ENCODE measurements at regions not wholly inside any gene's neighbourhood (a gene's known extent, or its start where the extent isn't known, plus 50 kb on each side); places are given as distances from the start of the nearest gene placed in this dataset.
"Not testable (repeated sequence)": the region's sequence is repeated elsewhere in the genome, so short reads cannot be mapped to it uniquely, and the experiment has no call there.

DNA sequence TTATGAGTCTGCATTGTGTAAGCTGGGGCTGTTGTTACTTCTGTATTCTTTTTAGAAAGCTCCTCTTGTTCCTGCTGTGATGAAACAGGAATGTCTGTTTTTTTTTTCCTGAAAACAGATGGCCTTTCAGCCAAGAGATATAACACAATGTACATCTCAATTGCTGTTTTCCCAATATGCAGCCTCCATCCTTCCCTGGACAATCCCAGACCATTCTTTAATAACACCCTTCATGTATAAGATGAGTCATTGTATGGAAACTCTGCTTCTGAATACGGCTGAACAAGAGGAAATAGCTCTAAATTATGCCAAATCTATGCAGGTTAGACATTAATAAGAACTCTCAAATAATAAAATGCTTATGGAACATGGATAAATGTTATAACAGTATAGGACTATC is 60.2 kb upstream of the LRRC4C start:
- DNase-seq (ENCODE audit: low spot score), result no peak

DNA sequence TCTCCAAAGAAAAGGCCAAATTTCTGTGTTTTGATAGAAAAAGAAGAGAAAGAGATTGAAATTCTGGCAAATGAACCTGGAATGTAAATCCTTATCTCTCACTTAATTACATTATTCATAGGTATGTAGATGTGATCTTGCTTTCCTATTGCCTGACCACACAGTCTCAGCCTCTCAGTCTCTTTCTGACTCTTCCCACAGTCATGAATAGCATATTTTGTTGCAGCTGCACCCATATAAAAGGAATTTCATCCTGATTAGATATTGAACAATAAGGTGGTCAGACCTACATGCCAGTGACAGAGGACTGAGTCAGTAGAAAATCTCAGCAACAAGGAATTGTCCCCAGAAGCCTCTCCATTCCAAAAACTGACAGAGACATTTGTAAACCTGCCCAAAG is 62.9 kb upstream of the LRRC4C start:
- DNase-seq (ENCODE audit: low spot score), result no peak

DNA sequence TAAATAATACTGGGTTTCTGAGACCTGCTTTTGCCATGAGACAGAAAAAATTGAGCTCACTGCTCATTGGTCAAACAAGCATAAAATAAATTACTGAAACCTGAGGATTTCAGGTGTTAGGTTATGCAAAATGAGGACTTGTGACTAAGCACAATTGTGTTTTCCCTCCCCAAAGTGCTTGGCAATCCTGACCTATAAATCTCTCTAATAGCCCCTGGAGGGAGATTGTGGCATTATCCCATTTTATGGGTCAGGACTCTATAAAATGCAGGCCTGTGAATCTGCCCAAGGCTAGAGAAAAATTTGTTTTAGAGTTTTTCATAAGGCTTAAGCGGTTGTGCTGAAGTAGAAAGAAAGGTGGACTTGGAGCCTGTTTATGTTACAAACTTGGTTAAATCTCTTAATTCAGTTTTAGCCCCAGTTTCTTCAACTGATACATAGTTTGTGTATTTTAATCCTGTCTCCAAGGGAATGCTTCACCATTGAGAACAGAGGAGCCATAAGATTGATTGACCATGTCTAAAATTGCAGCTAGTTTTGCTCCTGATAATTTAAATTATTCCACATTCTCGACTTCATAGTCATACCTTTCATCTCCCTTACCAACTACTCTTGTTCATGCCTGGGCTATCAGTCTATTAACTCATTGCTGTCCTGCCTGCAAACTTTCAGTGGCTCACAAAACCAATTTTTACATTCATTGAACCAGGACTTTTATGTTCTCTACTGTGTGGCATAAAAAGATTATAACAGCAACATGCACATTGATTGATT is 63.6 kb upstream of the LRRC4C start:
- DNase-seq (ENCODE audit: low spot score), result no peak

DNA sequence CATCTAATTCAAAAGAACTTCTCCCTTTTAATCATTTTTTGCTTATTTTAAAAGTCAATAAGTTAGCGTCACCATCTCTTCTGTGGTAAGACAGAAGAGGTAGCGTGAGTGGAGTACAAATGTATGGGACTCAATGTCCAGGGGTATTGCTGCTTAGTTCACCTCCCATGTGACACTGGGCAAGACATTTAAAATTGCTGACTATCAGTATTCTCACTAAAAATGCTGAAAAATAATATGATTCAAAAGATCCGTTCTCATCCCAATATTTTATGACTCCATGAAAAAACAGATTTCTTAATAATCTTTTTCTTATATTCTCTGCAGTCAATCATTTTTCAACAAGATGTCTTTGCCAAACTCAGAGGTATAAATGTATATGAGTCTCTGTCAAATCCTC is 68.1 kb upstream of the LRRC4C start:
- no peak for DNase-seq (ENCODE audit: low spot score)

DNA sequence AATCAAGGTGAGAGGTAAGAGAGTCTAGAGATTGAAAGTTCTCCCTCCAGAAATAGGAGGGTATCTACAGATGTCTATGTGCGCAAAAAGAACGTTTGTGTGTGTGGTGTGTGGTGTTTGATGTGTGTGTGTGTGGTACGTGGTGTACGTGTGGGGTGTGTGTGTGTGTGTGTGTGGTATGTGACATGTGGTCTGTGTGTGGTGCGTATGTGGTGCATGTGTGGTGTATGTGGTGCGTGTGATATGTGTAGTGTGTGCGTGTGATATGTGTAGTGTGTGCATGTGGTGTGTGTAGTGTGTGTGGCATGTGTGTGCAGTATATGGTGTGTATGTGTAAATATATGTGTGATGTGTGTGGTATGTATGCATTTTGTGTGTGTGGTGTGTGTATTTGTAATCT is 73.0 kb upstream of the LRRC4C start:
- DNase-seq (ENCODE audit: low spot score), result no peak

DNA sequence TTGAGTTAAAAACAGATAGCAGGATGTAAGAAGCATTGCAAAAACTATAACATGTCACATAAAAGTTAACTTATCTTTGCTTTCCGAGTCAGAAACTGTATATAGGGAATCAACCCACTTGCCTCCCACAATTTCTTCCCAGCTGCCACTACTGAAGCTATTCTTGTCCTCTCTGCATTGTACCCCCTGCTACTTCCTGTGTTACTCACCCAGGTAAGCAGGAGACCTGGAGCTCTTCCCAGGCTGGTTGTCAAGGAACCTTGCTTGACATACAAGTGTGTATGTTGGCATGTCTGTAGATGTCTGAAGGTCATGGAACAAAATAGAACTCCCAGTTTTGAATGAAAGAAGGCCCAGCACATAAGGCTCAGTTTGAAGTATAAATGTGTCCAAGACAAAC is 74.3 kb upstream of the LRRC4C start:
- no peak for DNase-seq (ENCODE audit: low spot score)

DNA sequence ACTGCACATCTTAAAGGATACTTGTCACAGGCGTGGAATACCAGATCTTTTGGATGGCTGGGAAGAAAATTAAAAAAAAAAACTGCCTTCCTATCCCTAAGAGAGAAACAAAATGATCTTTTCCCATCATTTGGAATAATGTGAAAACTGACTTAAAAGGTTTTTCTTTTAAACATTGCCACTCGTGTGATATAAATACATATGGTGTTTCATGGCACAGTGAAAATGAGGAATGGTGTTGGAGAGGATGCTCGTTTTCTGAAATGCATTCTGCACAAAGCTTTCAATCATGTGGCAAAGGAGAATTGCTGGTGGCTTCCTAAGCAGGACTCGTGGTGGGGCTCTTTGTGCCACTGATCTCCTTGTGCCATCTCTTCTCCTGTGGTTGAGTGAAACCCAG is 74.9 kb upstream of the LRRC4C start:
- DNase-seq (ENCODE audit: low spot score), result no peak

DNA sequence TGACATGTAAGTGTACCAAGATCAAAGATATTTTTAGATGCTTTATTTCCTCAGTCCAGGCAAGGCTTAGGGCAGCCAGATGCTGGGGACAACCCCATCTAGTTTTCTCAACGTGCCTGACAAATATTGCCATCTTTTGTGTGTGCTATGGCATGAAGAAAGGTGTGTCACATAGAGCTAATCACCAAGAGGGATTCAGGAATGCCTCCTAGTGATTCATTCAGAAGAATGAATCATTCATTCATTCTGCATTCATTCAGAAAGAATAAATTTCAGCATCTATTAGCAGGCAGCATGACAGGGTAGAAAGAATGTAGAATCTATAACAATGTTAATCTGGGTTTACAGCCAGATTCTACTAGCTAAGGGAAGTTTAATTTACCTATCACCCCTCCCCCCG is 75.4 kb upstream of the LRRC4C start:
- no peak for DNase-seq (ENCODE audit: low spot score)

DNA sequence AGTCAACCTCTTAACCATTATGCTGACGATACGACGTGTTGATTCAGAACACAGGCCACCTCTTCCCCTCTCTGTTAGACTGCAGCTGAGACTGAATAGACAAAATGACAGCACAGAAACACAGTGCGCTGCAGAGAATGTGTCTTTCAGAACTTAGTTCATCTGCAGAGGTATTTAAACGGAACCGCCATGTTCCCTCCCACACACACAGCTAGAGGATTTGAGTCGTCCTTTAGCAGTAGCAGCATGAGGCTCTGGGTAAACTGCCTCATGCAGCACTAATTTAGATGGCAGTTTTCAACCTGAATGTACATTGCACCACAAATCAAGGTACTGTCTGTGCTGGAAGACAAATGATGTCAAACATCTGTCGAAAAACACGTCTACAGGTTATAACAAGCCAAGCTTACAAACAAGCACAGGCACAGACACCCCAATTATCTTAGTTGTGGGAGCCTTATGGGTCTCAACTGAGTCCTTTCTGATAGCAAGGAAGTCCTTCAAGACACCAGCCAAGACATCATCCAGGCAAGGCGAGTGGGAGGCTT is 76.6 kb upstream of the LRRC4C start:
- no peak for DNase-seq (ENCODE audit: low spot score)

DNA sequence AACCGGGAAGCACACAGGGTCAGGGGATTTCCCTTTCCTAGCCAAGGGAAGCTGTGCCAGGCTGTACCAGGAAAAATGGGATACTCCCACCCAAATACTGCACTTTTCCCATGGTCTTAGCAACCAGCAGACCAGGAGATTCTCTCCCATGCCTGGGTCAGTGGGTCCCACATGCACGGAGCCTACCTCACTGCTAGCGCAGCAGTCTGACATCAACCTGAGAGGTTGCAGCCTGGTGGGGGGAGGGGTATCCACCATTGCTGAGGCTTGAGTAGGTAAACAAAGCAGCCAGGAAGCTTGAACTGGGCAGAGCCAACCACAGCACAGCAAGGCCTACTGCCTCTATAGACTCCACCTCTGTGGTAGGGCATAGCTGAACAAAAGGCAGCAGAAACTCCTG is 85.5 kb upstream of the LRRC4C start:
- DNase-seq (ENCODE audit: low spot score), result not testable (repeated sequence)

DNA sequence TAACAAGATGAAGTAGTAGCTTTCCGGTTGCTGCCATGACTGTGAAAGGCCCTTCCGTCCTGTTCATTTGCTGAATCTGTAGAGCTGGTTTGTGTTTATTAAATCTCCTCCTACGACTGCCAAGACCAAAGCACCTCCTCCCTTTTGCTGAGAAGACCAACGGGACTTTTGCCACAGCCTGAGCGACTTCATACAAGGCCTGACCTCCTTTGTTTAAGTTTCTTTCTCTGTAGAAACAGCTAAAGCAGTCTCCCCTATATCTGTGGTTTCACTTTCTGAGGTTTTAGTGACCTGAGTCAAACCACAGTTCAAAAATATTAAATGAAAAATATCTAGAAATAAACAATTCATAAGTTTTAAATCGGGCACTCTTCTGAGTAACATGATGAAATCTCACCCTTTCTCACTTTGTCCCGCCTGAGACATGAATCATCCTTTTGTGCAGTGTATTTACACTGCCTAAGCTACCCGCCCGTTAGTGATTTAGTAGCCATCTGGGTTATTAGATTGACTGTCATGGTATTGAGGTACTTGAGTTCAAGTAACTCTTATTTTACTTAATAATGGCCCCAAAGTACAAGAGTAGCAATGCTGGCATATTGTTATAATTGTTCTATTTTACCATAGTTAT is 119.1 kb upstream of the LRRC4C start:
- no peak for DNase-seq (ENCODE audit: low spot score)

DNA sequence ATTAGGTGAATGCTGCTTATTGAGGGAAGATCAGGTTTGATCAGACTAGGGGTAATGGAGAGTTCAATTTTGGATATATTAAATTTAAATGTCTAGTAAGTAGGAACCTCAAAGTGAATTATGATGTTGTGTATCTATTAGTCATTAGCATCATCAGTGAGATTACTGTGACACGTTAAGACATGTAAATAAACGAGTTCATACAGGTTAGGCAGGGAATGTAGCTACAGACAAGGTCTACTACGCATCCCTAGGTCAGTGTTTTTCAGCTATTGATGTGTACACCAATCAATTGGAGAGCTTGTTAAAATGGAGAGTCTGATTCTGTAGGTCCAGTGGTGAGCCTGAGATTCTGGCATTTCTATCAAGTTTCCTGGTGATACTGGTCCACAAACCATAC is 120.1 kb upstream of the LRRC4C start:
- no peak for DNase-seq (ENCODE audit: low spot score)

DNA sequence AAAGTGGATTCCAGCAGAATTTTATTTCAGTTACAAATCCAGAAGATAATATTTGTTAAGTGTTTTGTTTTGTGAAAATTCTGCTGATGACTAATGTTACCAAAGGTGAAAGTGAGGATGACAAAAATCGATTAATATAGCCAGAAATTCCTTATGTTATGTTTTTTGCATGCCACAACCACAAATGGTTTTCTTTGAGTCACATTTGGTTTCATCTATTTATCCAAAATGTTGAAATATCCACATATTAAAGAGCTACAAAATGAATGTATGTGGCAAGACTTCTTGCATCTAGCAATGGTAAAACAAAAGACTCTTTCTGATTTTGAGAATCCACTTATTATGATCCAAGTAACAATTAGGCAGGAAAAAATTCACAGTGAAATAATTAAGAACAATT is 150.1 kb upstream of the LRRC4C start:
- DNase-seq (ENCODE audit: low spot score), result no peak

DNA sequence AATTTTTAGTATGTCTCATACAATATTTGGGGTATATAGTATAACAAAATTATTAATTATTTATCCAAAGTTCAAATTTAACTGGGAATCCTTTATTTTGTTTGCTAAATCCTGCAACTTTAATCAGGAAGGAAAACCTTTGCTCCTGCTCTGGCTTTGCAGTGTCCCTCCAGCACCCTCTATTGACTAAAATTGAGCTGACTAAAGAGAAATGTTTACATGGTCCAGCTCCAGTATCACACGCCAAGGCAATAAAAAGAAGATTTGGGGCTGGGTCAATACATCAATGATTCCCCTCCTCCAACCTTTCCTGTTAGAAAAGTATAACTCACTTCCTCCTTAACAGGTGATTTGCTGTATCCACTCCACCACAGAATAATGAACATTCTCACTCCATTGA is 153.0 kb upstream of the LRRC4C start:
- DNase-seq (ENCODE audit: low spot score), result no peak

DNA sequence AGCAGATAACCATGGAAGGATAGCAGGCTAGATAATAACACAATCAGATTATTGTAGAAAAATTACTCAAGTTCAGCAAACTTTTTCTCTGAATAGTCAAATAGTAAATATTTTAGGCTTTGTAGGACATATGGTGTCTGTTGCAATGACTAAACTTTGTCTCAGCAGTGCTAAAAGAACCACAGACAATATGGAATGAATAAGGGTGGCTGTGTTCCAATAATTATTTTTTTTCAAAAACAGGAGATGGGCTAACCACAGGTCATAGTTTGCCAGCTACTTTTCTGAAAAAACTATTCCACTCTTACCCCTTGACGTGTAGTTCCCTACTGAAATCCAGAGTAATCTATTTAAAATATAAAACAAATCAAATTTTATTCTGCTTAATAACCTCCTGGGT is 153.9 kb upstream of the LRRC4C start:
- no peak for DNase-seq (ENCODE audit: low spot score)

DNA sequence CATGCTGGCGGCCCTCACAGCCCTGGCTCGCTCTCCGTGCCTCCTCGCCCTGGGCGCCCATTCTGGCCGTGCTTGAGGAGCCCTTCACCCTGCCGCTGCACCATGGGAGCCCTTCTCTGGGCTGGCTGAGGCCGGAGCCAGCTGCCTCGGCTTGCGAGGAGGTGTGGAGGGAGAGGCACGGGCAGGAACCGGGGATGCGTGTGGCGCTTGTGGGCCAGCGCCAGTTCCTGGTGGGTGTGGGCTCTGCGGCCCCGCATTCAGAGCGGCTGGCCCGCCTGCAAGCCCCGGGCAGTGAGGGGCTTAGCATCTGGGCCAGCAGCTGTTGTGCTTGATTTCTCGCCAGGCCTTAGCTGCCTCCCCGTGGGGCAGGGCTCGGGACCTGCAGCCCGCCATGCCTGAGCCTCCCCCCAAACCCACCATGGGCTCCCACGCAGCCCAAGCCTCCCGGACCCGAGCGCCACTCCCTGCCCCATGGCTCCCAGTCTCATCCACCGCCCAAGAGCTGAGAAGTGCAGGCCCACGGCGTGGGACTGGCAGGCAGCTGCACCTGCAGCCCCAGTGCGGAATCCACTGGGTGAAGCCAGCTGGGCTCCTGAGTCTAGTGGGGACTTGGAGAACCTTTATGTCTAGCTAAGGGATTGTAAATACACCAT is 163.4 kb upstream of the LRRC4C start:
- DNase-seq (ENCODE audit: low spot score), result no peak

DNA sequence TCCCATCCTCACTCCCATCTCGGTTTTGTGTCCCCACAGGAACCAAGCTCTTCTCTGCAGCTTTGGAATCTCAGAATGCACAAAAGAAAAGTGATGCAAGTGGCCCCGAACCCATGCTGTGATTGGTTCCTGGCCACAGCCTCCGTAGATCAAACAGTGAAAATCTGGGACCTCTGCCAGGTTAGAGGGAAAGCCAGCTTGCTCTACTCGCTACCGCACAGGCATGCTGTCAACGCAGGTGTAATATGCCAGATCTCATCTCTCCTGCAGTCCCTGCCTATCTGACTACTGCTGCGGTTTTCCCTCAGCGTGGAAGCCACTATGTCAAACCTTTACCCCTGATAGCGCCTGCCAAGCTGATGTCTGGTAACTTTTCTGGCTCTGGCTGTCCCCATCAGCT is 200.5 kb upstream of the LRRC4C start:
- DNase-seq (ENCODE audit: low spot score), result no peak

DNA sequence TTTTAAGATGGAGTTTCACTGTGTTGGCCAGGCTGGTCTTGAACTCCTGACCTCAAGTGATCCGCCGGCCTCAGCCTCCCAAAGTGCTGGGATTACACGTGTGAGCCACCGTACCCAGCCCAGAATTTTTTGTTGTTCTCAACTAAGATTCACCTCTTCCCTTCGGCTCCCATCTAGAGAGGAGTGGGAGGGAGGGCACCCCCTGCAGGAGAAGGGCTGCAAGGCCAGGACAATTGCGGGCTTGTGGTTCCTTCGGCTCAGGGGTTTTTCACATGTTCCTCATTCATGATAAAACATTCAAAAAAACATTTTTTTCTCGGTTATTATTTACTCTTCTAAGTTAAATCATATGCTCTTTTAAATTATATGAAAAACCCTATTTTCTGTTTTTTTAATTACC is 201.1 kb upstream of the LRRC4C start:
- no peak for DNase-seq (ENCODE audit: low spot score)

DNA sequence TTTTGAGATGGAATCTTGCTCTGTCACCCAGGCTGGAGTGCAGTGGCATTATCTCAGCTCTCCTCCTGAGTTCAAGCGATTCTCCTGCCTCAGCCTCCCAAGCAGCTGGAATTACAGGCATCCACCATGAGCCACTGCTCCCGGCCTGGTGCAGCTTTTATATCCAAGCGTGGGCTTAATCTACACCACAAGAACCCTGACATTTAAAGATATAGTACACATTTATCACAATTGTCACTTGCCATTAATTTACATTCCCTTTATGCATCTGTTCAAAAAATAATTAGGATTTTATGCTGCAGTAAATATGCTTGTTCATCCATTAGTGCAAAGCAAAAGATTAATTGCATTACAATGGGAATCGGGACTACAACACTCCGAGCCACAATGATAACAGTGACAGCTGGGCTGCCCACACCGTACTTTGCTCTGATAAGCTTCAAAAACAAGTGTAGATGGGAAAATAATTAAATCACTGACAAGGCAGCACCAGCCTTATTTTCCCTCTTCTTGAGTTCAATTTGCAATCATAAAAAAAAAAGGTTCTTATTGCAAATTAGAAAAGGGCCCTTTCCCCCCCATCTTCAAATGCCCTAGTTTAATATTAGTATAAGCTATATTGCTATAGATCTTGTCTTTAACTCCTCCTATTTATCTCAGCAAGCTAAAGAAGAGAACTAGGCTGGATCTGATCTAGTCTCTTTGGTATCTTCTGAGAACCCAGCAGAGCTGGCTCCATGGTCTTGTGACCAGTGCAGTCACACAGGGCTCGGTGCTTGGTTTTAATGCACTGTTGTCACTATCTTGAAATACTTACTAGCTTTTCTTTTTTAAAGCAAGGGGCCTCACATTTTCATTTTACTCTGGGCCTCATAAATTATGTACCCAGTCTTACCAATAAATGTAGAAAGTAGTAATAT is 206.2 kb upstream of the LRRC4C start:
- DNase-seq (ENCODE audit: low spot score), result no peak

DNA sequence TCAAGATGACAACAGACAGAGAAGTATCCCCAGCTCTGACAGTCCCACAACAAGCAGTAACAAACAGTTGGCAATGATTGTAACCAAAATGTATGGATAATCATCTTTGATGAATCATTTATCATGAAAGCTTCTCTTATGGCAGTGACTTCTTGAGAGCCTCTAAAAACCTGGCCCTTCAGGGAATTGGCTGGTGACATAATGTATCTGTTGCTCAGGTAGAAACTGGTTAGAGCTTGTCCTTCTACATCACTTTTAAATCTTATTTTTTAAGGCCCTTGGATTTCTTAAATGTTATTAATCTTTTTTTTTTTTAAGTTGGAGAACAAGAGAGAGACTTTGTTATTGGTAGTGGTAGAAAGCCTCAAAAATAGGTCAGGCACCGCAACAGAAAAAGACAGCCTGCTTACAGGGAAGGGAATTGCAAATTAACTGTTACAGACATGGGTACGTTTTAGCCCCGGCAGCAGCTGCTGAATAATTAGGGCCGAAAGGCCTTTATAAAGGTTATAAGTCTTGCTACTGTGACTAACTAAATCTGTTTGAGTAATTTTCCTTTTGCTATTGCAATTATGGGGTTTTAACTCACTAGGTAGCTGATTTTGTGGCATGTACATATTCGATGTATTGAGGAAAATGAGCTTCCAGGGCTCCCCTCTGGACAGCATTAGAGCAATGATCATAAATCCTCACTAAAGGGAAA is 207.7 kb upstream of the LRRC4C start:
- DNase-seq (ENCODE audit: low spot score), result no peak

DNA sequence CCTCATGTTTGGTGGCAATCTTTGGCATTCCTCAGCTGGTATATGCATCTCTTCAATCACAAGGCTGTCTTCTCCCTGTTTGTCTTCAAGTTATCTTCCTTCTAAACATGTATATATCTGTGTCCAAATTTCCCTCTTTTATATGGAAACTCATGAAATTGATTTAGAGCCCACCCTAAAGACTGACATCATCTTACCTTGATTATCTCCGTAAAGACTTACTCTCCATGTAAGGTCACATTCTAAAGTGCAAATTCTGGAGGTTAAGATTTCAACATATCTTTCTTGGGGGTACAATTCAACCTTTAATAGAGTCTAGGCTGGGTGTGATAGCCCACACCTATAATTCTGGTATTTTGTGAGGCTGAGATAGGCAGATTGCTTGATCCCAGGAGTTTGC is 215.8 kb upstream of the LRRC4C start:
- no peak for DNase-seq (ENCODE audit: low spot score)
